Prostate gland (tissue), 2 donors: ENCODE measurements at regions not wholly inside any gene's neighbourhood (a gene's known extent, or its start where the extent isn't known, plus 50 kb on each side); places are given as distances from the start of the nearest gene placed in this dataset.

ENCODE experiments used
- CTCF ChIP-seq, 4 experiments: fragments of 200-600 bp in 2 of 4; fragments of 450-650 bp in 2 of 4; sonication (generic) in 2 of 4; IDR thresholded peaks; 1 replicate in 3 of 4; 2 replicates in 1 of 4; pipeline ENCODE4 v1.5.1; 2016 to 2019; ENCODE audit warnings: antibody characterized with exemption in 4 of 4, mild to moderate bottlenecking in 2 of 4, moderate library complexity in 2 of 4
- POLR2A ChIP-seq: fragments of 450-650 bp; IDR thresholded peaks from one replicate; pipeline ENCODE4 v1.6.1; 2016; ENCODE audit warnings: antibody characterized with exemption, mild to moderate bottlenecking
- POLR2AphosphoS5 ChIP-seq: sonication (generic); formaldehyde crosslinking; IDR thresholded peaks from one replicate; pipeline ENCODE4 v1.6.1; 2017; ENCODE audit warnings: antibody characterized with exemption

- TF ChIP-seq CTCF (IDR thresholded peaks at IDR 0.05), result no peak
- TF ChIP-seq POLR2A, result no peak
- no peak for TF ChIP-seq POLR2AphosphoS5
Observed at GRCh38 chr7:95180-95862, 97.0 kb upstream of the FAM20C start.
